HFFc6 (cell line): ENCODE measurements at regions not wholly inside any gene's neighbourhood (a gene's known extent, or its start where the extent isn't known, plus 50 kb on each side); places are given as distances from the start of the nearest gene placed in this dataset.

Experiments used
- DNase-seq: peaks from one replicate; pipeline ENCODE4 v3.0.0-alpha.2; 2018
- H3K27ac Mint-ChIP-seq: 2 replicates; pipeline ENCODE4 v1.8.0; 2020; ENCODE audit warnings: mild to moderate bottlenecking, mixed read lengths
- H3K27me3 Mint-ChIP-seq: 2 replicates; pipeline ENCODE4 v1.8.0; 2021; ENCODE audit warnings: mild to moderate bottlenecking, moderate library complexity, mixed read lengths; ENCODE audit not compliant: insufficient read depth
- H3K36me3 Mint-ChIP-seq: 2 replicates; pipeline ENCODE4 v1.8.0; 2021; ENCODE audit warnings: low read depth, mixed read lengths
- H3K4me1 Mint-ChIP-seq: 2 replicates; pipeline ENCODE4 v1.8.0; 2020; ENCODE audit warnings: low read depth, mixed read lengths
- H3K4me3 Mint-ChIP-seq: 2 replicates; pipeline ENCODE4 v1.8.0; 2020; ENCODE audit warnings: mild to moderate bottlenecking, moderate library complexity, mixed read lengths
- H3K9me3 Mint-ChIP-seq: 2 replicates; pipeline ENCODE4 v1.8.0; 2020; ENCODE audit warnings: mild to moderate bottlenecking, mixed read lengths
- TF ChIP-seq, protein P1 (sequence below): fragments of 200-600 bp; sonication (generic); IDR thresholded peaks from 2 replicates; pipeline ENCODE4 v1.5.0; 2021; ENCODE audit warnings: antibody characterized with exemption, mild to moderate bottlenecking

DNA sequence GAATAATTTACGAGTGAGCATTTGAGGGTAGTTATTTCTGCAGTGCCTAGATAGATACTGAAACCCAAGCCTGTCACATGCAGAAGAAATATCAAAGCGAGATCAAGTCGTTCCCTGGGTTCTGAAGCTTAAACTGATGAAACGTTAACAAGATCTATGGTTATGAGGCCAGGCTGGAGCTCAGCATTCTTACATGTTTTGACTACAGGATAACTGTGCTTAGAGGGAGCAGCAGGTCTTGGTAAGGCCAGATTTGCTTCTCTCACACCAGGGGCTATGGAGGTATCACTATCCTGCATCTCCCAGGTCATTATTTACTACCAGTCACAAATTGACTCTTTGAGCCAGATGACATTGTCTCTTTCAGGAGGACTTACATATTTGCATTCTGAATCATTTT lies 1401.4 kb upstream of the PRMT6 start:
- H3K4me3 Mint-ChIP-seq: no peak overlapping the region
- no peak for DNase-seq
- H3K36me3 Mint-ChIP-seq: no peaks in the 10 kb centered on the region
- TF ChIP-seq, protein P1, sequence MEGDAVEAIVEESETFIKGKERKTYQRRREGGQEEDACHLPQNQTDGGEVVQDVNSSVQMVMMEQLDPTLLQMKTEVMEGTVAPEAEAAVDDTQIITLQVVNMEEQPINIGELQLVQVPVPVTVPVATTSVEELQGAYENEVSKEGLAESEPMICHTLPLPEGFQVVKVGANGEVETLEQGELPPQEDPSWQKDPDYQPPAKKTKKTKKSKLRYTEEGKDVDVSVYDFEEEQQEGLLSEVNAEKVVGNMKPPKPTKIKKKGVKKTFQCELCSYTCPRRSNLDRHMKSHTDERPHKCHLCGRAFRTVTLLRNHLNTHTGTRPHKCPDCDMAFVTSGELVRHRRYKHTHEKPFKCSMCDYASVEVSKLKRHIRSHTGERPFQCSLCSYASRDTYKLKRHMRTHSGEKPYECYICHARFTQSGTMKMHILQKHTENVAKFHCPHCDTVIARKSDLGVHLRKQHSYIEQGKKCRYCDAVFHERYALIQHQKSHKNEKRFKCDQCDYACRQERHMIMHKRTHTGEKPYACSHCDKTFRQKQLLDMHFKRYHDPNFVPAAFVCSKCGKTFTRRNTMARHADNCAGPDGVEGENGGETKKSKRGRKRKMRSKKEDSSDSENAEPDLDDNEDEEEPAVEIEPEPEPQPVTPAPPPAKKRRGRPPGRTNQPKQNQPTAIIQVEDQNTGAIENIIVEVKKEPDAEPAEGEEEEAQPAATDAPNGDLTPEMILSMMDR: no peak
- no peaks in the 10 kb centered on the region for H3K27me3 Mint-ChIP-seq
- H3K9me3 Mint-ChIP-seq: peaks cover 33% of the 10 kb centered on the region
- H3K4me1 Mint-ChIP-seq: no peaks in the 10 kb centered on the region
- no peak overlapping the region for H3K27ac Mint-ChIP-seq

DNA sequence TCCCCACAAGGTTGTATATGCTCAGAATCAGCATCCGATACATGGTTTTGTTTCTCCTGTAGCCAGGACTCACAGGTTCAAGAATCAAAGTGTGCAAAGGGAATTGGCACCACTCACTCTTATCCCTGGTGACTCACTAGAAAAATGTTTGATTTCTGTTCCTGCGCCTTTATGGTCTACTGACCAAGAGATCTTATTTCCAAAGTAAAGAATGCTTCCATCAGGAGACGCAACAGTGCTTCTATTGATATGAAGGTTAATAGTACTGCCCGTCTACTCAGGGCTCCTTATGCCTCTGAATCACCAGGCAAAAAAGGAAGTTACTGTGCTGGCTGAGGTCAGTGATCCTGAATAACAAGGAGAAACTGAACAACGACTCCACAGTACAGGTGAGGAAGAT lies 1392.0 kb upstream of the PRMT6 start:
- no peaks in the 10 kb centered on the region for H3K36me3 Mint-ChIP-seq
- H3K4me1 Mint-ChIP-seq: no peaks in the 10 kb centered on the region
- H3K27me3 Mint-ChIP-seq: no peaks in the 10 kb centered on the region
- no peak overlapping the region for H3K4me3 Mint-ChIP-seq
- peaks cover 6% of the 10 kb centered on the region for H3K9me3 Mint-ChIP-seq
- no peak for DNase-seq
- TF ChIP-seq, protein P1: no peak
- no peak overlapping the region for H3K27ac Mint-ChIP-seq

DNA sequence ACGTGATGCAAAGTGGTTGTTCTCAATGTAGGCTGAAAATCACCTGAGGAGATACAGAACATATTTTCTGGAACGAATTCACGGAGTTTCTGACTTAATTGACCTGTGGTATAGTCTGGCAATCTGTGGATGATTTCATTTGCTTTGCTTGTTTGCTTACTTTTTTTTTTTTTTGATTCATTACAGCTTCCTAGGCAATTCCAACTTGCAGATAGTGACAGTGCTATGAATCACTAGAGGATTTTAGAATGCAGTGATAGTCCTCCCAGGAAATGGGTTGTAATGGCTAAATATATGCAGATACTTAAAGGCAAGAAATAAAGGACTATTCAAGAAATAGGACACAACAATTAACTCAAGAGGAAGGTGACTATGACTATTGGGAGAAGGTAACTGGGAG lies 1378.1 kb upstream of the PRMT6 start:
- H3K27ac Mint-ChIP-seq: no peak overlapping the region
- TF ChIP-seq, protein P1: no peak

GRCh38 chr1:105684714-105685113 lies 1371.8 kb upstream of the PRMT6 start:
- no peak for DNase-seq
- Mint-ChIP-seq H3K4me1 (no peaks in the 10 kb centered on the region), H3K9me3 (peaks cover 13% of the 10 kb centered on the region), H3K27me3 (no peaks in the 10 kb centered on the region), H3K36me3 (no peaks in the 10 kb centered on the region), H3K4me3 (no peak overlapping the region), H3K27ac (no peak overlapping the region)
- TF ChIP-seq, protein P1: no peak

More for the DNA sequence above, 1378.1 kb upstream of the PRMT6 start:
- H3K9me3 Mint-ChIP-seq: peaks cover 12% of the 10 kb centered on the region
- H3K36me3 Mint-ChIP-seq: no peaks in the 10 kb centered on the region
- DNase-seq: no peak
- no peak overlapping the region for H3K4me3 Mint-ChIP-seq
- no peaks in the 10 kb centered on the region for H3K4me1 Mint-ChIP-seq
- H3K27me3 Mint-ChIP-seq: no peaks in the 10 kb centered on the region

DNA sequence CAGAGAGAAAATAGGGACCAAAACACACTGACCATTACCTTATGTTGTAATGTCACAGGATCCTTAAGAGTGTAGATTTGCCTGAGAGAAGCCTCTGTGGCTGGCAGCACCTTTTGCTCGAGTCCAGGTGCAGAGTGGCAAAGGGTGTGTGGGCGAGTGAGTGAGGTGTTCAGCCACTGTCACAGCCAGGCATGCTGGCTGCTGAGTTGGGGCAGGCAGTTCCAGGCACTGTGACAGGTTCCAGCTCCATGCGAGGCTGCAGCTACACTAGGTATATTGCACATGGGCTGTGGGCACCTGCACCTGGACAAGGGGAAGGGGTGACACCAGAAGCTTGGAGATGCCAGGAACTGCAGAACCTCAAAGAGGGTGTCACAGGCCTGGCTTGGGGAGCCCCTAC lies 1370.4 kb upstream of the PRMT6 start:
- H3K4me1 Mint-ChIP-seq: no peaks in the 10 kb centered on the region
- H3K27ac Mint-ChIP-seq: no peak overlapping the region
- no peak for DNase-seq
- no peaks in the 10 kb centered on the region for H3K27me3 Mint-ChIP-seq
- H3K9me3 Mint-ChIP-seq: peaks cover 9% of the 10 kb centered on the region
- TF ChIP-seq, protein P1: no peak
- no peak overlapping the region for H3K4me3 Mint-ChIP-seq
- no peaks in the 10 kb centered on the region for H3K36me3 Mint-ChIP-seq
